ENCODE measurements at regions not wholly inside any gene's neighbourhood (a gene's known extent, or its start where the extent isn't known, plus 50 kb on each side); places are given as distances from the start of the nearest gene placed in this dataset.
"Not testable (repeated sequence)": the region's sequence is repeated elsewhere in the genome, so short reads cannot be mapped to it uniquely, and the experiment has no call there.

- not testable (repeated sequence) for DNase-seq
These were observed 188.9 kb upstream of the PLGLB2 start for GRCh38 chr2:87559001-87559400.

GRCh38 chr2:87559735-87560134 lies 188.2 kb upstream of the PLGLB2 start:
- DNase-seq, result not testable (repeated sequence)

GRCh38 chr2:87565116-87565515 lies 182.8 kb upstream of the PLGLB2 start:
- DNase-seq, result not testable (repeated sequence)

- DNase-seq, result not testable (repeated sequence)
These were observed 181.4 kb upstream of the PLGLB2 start for GRCh38 chr2:87566531-87566930.

GRCh38 chr2:87567093-87567492 lies 180.8 kb upstream of the PLGLB2 start:
- not testable (repeated sequence) for DNase-seq

GRCh38 chr2:87567912-87568311 lies 180.0 kb upstream of the PLGLB2 start:
- not testable (repeated sequence) for DNase-seq

- DNase-seq, result not testable (repeated sequence)
These were observed 179.2 kb upstream of the PLGLB2 start for GRCh38 chr2:87568554-87569278.

- not testable (repeated sequence) for DNase-seq
These were observed 178.0 kb upstream of the PLGLB2 start for GRCh38 chr2:87569689-87570397.

- not testable (repeated sequence) for DNase-seq
These were observed 175.9 kb upstream of the PLGLB2 start for GRCh38 chr2:87571889-87572465.

- DNase-seq, result not testable (repeated sequence)
These were observed 175.0 kb upstream of the PLGLB2 start for GRCh38 chr2:87572906-87573305.

- not testable (repeated sequence) for DNase-seq
These were observed 174.3 kb upstream of the PLGLB2 start for GRCh38 chr2:87573386-87574192.

- DNase-seq, result not testable (repeated sequence)
These were observed 173.4 kb upstream of the PLGLB2 start for GRCh38 chr2:87574193-87575119.

- DNase-seq, result not testable (repeated sequence)
These were observed 172.7 kb upstream of the PLGLB2 start for GRCh38 chr2:87575138-87575537.

GRCh38 chr2:87577358-87577757 lies 170.5 kb upstream of the PLGLB2 start:
- not testable (repeated sequence) for DNase-seq

- DNase-seq, result not testable (repeated sequence)
These were observed 165.7 kb upstream of the PLGLB2 start for GRCh38 chr2:87582152-87582551.

- not testable (repeated sequence) for DNase-seq
These were observed 165.3 kb upstream of the PLGLB2 start for GRCh38 chr2:87582579-87582978.

- DNase-seq, result not testable (repeated sequence)
These were observed 164.5 kb upstream of the PLGLB2 start for GRCh38 chr2:87583370-87583769.

- DNase-seq, result not testable (repeated sequence)
These were observed 164.1 kb upstream of the PLGLB2 start for GRCh38 chr2:87583803-87584202.

- not testable (repeated sequence) for DNase-seq
These were observed 163.5 kb upstream of the PLGLB2 start for GRCh38 chr2:87584268-87584906.

- DNase-seq, result not testable (repeated sequence)
These were observed 160.0 kb upstream of the PLGLB2 start for GRCh38 chr2:87587934-87588333.

- not testable (repeated sequence) for DNase-seq
These were observed 154.9 kb upstream of the PLGLB2 start for GRCh38 chr2:87592974-87593373.
